GM18907 (cell line): ENCODE measurements at regions not wholly inside any gene's neighbourhood (a gene's known extent, or its start where the extent isn't known, plus 50 kb on each side); places are given as distances from the start of the nearest gene placed in this dataset.
"Not testable (repeated sequence)": the region's sequence is repeated elsewhere in the genome, so short reads cannot be mapped to it uniquely, and the experiment has no call there.

Source experiments
- ATAC-seq: cut with Tn5 transposase; IDR thresholded peaks from one replicate; pipeline ENCODE4 v1.9.1; 2021; ENCODE audit warnings: mild to moderate bottlenecking, moderate library complexity; ENCODE audit not compliant: unreplicated experiment

DNA sequence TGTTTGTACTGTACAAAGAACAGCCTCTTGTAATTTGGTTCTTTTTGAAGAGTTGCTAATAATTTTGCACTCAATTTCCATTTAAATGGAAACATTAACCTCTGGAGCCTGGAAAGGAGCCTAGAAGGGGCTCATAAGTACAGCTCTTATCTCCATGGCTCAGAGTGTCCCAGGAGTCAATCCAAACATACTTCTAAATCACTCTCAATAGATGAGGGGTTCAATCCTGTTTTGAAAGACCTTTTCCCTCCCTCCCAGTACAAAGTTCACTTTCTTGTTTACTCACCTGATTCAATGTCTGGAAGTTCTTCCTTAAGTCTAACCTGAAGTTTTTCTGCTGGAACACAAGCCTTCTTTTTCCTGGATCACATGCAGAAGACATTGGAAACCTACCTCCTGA, 273.0 kb upstream of the PLET1 start:
- ATAC-seq: no peak

DNA sequence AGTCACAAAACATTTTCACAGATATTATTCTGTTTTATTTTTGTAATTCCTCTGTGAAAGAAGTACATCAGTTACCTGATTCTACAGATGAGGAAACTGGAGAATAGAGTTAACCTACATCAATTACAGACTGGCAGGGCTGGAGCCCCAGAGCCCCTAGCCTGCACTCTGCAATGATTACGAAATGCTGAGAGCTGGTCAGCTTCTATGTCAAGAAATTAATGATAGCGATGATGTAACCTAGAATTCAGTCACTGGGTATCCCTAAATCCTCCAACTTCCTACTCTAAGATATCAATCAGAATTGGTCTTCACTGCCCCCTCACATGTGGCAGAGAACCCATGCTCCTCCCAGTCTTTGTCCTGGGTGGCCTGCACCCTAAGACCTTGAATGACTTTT, 273.5 kb upstream of the PLET1 start:
- no peak for ATAC-seq

DNA sequence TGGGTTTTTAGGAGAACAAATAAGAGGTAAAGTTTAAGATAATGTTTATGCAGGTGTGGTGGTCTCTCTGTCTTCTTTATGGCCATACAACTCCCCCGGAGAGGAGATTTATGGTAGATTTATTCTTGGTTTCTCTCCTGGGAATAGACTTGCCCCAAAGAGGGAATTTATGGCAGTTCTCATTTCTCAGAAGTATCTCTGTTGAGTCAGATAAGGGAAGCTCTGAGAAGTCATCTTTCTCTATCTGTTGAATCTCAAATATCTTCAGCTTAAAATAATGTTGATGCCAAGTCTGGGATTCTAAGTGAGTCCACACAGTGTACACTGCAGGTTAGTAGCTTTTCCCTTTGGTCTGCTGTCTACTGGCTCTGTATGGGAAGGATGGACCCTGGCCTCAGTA, 276.4 kb upstream of the PLET1 start:
- ATAC-seq: no peak

DNA sequence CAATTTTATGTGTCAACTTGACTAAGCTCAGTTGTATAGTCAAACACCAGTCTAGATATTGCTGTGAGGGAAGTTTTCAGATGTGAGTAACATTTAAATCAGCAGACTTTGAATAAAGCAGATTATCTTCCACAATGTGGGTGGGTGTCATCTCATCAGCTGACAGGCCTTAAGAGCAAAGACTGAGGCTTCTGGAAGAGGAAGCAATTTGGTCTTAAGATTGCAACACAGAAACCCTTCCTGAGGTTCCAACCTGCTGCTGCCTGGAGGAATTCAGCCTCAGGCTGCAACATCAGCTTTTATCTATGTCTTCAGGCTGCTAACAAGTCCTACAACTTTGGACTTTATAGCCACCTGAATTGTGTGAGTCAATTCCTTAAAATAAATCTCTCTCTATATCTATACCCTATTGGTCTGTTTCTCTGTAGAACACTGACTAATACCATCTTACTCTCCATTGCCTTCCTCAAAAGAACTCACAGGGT, 277.2 kb upstream of the PLET1 start:
- ATAC-seq: no peak

DNA sequence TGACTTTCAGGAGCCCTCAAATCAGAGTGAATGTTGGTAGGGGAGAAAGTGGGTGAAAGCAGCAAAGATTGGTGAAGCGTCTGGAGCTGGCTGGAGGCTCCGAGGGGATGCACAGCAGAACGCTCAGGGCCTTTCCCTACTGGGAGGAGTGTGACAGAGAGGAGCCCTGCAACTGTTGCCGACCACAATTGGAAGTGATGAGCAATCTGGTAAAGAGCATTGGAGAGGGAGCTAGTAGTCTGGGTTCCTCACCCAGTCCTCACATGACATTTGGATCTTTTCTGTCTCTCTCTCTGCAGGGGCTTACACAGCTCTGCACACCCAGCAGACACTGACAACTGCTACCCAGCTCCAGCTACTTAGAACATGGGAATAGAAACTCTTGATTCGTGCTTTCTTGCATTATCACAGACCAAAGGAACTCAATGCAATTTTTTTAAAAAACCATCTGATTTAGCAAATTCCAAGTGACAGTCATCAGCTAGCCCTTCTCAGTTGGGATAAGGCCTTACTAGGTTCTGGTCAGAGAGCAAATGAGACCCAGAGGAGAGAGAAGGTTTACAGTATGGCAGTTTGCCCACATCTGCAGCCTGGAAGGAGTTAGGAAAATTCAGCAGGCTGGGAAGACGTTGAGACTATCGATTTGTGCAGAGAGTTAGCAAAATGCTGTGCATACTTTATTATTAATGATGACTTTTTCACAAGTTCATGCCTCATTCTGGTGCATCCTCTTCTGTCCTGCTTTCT, 278.0 kb upstream of the PLET1 start:
- no peak for ATAC-seq

DNA sequence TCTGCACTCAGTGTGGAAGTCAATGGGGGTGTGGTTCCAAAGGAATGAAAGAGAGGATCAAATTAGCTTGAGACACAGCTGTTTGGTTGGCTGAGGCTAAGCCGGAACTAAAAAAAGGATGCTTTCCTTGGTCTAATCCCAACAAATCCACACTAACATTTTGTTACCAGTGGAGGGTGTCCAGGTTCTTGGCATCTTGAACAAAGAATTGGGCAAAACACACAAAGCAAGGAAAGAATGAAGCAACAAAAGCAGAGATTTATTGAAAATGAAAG, 278.6 kb upstream of the PLET1 start:
- ATAC-seq: not testable (repeated sequence)

DNA sequence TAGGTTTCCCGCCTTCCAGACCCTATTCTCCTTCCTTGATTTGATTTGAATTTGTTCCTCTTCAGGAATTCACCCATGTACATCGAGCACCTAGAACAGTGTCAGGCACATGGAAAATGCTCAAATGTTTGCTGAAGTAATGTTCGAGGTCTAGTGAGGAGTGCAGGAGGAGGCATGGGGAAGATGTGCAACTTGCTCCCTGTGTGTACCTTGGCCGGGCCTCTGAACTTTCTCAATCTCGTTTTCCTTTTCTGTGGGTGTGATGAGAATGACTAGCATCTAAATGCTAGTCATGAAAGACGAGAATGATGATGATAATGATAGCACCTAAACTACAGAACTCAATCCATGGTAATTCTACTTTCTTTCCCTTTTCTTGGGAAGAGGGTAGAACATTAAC, 279.1 kb upstream of the PLET1 start:
- ATAC-seq: no peak

DNA sequence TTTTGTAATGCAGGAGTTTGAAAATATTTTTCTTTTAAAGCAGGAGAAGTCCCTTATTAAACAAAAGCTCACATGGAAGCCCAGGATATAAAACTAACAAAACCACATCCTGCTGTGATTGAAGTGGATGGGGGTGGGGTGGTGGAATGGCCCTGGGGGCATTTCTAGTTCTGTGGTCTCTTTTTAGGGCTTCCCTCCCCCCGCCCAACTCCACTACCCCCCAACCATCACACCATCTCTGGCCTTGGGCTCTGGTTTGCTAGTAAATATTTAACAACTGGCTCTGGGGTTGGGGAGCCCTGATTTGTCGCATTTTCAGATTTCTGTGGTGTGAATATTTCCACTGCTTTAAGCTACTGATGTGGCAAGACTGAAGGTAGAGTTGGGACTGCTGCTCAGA, 279.6 kb upstream of the PLET1 start:
- ATAC-seq: no peak

DNA sequence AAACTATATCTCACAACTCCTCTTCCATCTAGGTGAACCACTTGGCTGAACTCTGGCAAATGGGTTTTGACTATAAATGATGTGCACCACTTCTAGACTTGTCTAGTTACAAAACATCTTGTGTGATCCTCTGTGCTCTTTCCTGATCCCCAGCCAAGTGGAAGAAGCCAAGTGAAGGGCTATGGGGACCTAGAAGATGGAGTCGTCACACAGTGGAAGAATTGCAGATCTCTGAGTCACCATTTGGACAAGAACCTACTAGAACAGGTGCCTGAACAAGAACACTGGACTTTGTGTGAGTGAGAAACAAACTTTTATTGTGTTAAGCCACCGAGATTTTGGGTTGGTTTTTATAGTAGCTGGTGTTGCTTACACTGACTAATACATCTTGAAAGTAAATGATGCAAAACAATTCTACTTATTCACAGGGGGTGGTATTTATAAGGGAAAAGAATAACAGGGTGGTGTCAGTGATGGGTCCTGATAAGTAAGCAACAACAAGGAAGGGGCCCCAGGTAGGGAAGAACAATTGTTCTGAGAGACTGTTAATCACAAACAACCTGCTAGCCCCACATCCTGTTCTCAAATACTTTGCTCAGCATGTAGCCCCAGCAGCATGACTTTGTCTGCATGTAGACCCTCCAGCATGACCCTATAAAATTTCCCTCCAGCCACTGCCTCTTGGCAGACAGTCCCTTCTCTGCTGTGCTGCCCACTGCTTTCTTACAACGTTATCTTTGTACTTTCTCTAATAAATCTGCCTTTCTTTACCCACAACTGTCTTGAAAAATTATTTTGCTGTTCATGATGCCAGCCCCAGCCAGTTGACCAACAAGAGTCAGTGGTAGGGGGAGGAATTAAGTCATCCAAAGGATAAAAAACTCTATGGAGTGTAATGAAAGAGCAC, 280.7 kb upstream of the PLET1 start:
- ATAC-seq: no peak

DNA sequence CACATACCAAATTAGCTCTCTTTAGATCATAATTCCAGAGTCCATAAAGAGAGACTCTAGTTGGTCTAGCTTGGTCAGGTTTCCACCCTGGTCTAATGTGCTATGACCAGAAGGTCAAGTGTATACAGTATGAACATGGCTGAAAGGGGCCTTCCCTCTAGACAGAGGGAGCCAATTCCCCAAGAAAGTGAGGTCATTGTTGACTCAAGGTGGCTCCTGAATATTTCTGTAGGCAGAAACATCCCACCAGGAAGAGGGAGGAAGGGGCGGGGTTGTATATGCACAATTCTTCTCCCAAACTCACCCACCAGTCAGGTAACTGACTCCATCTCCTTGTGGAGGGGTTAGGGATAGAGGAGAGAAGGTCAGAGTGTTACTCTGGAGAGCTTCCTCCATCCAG, 281.8 kb upstream of the PLET1 start:
- ATAC-seq: no peak

DNA sequence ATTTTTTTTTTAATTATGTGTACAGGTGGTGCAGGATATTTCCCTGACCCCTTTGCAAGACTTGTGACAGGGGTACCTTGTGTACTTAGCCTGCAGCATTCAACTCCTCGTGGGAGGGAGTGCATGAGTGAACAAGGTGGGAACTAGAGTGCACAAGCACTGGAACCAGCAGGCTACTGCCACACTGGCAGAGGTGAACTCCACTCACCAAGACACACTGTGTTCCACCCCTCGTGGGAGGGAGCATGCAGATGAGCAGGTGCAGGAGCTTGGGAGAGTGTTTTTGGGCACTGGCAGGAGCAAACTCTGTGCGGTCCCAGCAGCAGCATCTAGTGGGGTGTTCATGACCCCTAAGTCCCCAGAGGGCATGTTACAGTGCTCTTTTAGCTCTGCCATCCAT, 282.7 kb upstream of the PLET1 start:
- no peak for ATAC-seq

DNA sequence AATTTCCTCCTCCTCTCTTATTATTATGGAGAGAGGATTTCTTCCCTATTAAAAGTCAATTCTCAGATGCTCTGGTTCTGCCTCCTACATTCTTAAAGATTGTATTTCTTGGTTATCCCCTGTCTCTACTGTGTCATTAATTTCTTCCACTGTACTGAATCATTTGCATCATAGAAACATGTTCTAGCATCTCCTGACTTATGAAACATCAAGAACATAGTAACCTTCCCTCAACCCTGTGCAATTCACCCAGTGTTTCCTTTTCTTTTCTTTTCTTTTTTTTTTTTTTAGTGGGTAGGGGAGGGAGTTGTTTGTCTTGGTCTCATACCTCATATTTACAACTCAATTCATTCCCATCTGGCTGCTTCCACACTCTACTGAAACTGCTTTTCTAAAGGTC, 288.0 kb upstream of the PLET1 start:
- no peak for ATAC-seq

DNA sequence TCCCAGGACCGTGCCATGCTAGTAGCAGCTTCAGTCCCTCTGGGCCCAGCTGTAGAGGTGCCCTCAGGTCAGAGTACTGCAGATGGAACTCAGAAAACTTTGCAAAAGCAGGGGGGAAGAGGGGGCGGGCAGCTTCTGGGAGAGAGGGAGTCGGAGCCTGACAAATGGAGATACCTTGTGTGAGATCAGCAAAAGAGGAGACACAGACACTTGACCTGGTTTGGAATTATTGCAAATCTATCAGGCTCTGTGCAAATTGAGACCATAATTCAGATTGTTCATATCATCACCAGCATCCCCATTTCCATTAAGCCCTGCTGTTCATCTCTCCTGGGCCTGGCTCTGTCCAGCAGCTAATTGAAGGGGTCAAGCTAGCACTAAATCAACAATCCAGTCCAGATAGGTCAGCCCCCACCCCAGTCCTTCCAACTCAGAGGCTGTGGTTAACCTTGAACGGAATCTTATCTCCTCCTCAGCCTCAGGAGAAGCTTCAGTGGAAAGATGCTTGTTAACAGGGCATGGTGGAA, 292.6 kb upstream of the PLET1 start:
- ATAC-seq: no peak

DNA sequence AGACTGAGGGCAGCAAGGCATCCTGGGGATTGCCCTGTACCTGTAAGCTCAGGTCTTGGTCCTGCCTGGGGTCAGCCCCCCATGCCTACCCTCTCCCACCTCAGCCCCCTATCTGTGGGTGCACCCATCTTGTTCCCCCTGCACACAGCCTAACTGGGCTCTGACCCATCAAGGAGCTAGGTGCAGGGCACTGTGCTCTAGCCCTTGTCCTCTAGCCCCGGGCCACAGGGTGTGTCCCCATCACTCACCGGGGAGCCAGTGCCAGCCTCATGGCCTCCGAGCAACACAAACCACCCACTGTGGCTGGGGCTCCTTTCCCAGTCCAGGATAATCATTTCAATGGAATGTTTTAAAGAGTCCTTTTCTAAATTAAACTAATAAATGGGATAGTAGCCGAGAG, 293.9 kb upstream of the PLET1 start:
- ATAC-seq: no peak

DNA sequence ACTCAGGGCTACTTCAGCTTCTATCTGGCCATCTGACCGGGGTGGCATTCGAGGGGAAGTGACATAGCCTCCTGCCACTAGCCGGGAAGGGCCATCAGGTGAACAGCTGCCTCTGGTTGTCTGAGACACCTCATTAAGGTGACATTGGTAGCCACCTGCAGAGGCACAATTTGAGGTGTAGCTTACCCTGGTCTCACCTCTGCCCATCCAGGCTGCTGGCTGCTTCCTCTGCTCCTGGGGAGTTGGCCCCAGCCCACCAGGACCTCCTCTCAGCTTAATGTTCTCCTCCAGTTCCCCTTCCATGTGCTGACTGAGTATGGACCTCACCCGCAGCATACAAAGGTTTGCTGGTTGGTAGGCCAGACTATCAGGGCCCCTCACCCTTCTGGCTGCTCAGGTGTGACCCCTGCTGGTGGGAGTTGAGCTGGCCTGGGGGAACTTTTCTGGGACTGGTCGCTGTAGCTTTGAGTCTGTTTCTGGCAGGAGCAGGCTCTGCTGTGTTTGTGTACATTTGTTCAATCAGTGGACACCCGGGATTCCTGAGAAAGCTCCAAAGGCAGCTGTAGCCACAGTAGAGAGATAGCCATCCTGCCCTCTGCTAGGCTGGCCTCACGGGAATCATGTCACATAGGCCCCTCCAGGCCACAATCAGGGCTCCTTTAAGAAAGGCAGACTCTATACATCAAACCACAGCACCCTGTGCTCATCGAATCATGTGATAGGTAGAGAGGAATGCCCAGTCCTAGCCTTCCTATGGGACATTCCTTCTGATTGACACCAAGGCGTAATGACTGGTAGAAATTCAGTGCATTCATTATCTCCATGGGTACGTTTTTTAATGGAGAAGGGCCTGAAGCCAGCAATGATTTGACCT, 295.1 kb upstream of the PLET1 start:
- ATAC-seq: no peak

DNA sequence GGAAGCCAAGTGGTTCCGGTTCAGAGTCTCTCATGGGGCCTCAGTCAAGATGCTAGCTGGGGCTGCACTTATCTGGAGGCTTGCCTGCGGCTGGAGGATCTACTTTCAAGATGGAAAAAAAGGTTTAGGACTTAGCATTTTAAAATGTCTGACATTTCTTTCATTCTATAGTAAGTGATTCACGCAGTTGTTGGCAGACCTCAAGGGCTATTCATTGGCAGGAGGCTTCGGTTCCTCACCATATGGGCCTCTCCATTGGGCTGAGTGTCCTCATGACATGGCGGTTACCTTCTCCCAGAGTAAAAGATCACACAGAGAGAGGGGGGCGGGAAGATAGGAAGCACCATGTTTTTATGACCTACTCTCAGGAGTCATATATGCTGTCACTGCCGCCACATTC, 298.0 kb upstream of the PLET1 start:
- no peak for ATAC-seq

DNA sequence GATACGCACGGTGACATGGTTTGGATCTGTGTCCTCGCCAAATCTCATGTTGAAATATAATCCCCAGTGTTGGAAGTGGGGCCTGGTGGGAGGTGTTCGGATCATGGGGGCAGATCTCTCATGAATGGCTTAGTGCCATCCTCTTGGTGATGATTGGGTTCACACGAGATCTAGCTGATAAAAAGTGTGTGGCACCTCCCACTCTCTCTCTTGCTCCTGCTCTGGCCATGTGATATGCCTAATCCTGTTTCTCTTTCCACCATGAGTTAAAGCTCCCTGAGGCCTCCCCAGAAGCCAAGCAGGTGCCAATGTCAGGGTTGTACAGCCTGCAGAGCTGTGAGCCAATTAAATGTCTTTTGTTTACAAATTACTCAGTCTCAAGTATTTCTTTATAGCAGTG, 303.1 kb upstream of the PLET1 start:
- no peak for ATAC-seq

DNA sequence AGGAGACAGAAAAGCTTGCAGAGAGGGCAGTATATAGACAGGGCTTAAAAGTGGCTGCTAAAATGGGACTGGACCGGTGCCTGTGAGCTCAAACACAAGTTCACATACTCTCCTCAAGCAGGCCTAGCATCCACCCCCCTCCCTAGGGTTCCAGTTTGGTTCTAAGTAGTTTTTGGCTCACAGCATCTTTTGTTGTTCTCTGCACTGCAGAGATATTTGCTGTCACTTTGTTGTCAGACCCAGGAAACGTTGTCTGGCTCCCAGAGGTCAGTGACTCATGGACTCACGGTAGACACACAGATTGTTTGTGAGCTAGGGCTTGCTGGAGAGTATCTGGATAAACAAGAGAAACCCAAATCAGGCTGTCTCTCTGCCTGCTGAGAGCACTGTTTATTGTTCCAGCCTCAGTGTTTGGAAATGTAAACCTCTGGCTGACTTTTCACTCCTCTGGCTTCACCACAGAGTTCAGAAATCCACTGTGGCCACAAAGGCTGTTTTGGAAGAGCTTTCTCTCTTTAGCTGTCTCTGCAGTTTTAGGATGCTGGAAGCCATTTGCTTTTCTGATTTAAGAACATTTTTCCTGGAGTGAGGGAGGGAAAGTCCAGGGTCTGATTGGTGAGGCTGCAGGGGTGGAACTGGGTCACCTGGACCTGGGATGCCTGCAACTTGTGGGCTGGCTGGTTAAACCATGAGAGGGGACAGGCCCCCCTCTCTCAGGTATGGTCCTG, 303.7 kb upstream of the PLET1 start:
- ATAC-seq: no peak

DNA sequence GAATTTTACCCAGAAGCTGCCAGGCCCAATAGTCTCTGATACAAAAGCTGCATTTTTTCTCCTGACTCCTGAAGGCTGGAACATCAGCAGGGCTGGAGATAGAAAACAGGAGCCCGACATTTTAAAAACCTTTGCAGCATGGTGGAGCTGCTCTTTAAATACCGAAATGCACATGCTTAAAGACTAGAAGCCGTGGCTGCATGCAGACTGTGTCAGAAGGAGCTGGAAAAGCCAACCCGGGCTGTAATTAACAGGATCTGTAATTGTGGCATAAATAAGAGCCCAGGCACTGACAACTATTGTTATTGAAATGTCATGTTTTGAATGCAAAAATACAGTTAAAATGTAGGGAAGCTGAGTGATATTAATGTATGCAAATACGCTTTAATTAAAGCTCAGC, 304.9 kb upstream of the PLET1 start:
- no peak for ATAC-seq

DNA sequence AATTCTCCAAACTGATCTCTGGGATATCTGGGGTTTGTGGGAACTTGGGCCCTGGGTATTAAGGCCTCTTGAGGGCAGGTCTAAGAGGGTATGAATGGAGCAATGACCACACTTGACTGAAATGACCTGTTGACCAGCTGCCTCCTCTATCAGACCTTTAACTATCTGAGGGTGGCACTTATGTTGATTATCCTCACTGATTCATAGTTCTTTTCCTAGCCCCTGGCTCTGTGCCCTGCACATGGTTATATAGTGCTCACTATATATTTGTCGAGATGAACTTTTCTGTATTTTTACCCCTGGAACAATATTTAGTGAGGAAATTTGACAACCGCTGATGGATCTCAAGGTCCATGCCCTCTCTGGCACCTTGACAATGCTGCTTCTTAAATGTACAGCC, 305.5 kb upstream of the PLET1 start:
- ATAC-seq: no peak

DNA sequence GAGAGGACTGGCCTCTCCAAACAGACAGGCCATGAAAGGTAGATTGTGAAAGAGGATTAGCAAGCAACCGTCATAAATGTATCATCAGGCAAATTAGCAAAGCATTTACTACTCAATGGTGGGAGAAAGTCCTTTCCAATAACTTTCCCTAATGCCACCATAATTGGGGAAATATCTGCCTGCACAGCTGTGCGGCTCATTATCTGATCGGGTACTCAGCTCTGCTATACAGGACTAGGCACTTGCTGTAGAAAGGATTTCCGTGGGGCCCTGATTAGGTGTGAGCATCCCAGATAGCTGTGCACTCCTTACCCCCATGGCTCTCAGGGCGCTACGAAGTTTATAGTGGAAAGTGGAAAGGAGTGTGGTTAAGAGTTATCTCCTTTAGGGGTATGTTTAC, 309.7 kb upstream of the PLET1 start:
- ATAC-seq: no peak
